Astrocyte (in vitro differentiated cells and primary cell): ENCODE measurements at regions not wholly inside any gene's neighbourhood (a gene's known extent, or its start where the extent isn't known, plus 50 kb on each side); places are given as distances from the start of the nearest gene placed in this dataset.

Experiments used
- DNase-seq: peaks from one replicate; pipeline ENCODE4 v3.0.0-alpha.2; 2010; ENCODE audit warnings: low read depth
- FAIRE-seq: peaks from 2 replicates; lab custom pipeline; 2011; peaks lifted over from hg19 to GRCh38; lab: Jason Lieb, UNC
- H2AFZ ChIP-seq: 2 replicates; pipeline ENCODE4 v1.6.0; 2012; ENCODE audit warnings: low read depth, low read length, inconsistent platforms
- H3K27ac ChIP-seq: 2 replicates; pipeline ENCODE4 v1.5.1; 2011; ENCODE audit warnings: low read depth, low read length, inconsistent platforms
- H3K27me3 ChIP-seq: 2 replicates; pipeline ENCODE4 v1.6.0; 2011; ENCODE audit warnings: low read length, inconsistent platforms; ENCODE audit not compliant: insufficient read depth
- H3K36me3 ChIP-seq: 2 replicates; pipeline ENCODE4 v1.5.1; 2011; ENCODE audit warnings: low read length, inconsistent platforms; ENCODE audit not compliant: insufficient read depth
- H3K4me1 ChIP-seq: 2 replicates; pipeline ENCODE4 v1.5.1; 2011; ENCODE audit warnings: low read length, inconsistent platforms; ENCODE audit not compliant: insufficient read depth
- H3K4me2 ChIP-seq: 2 replicates; pipeline ENCODE4 v1.6.0; 2012; ENCODE audit warnings: low read length, inconsistent platforms
- H3K4me3 ChIP-seq: 2 replicates; pipeline ENCODE4 v1.5.1; 2011; ENCODE audit warnings: low read depth, mild to moderate bottlenecking, low read length, inconsistent platforms; ENCODE audit not compliant: insufficient read depth
- H3K79me2 ChIP-seq: 2 replicates; pipeline ENCODE4 v1.6.0; 2012; ENCODE audit warnings: mild to moderate bottlenecking, low read length, inconsistent platforms; ENCODE audit not compliant: insufficient read depth
- H3K9ac ChIP-seq: 2 replicates; pipeline ENCODE4 v1.6.0; 2012; ENCODE audit warnings: mild to moderate bottlenecking, low read length, inconsistent platforms
- H3K9me3 ChIP-seq: 2 replicates; pipeline ENCODE4 v1.5.1; 2012; ENCODE audit warnings: low read depth, mild to moderate bottlenecking, low read length, inconsistent platforms; ENCODE audit not compliant: insufficient read depth
- H4K20me1 ChIP-seq: 2 replicates; pipeline ENCODE4 v1.6.0; 2012; ENCODE audit warnings: low read length, inconsistent platforms; ENCODE audit not compliant: insufficient read depth
- H3K27ac Mint-ChIP-seq: one replicate; pipeline ENCODE4 v1.8.0; 2021; ENCODE audit warnings: mild to moderate bottlenecking, mixed read lengths; ENCODE audit not compliant: unreplicated experiment
- H3K27me3 Mint-ChIP-seq: one replicate; pipeline ENCODE4 v1.8.0; 2021; ENCODE audit warnings: low read depth, mixed read lengths; ENCODE audit not compliant: unreplicated experiment
- H3K36me3 Mint-ChIP-seq: one replicate; pipeline ENCODE4 v1.8.0; 2021; ENCODE audit warnings: low read depth, mixed read lengths; ENCODE audit not compliant: unreplicated experiment
- H3K4me1 Mint-ChIP-seq: one replicate; pipeline ENCODE4 v1.8.0; 2021; ENCODE audit warnings: low read depth, mixed read lengths; ENCODE audit not compliant: unreplicated experiment
- H3K4me3 Mint-ChIP-seq: one replicate; pipeline ENCODE4 v1.8.0; 2021; ENCODE audit warnings: mild to moderate bottlenecking, moderate library complexity, mixed read lengths; ENCODE audit not compliant: unreplicated experiment
- H3K9me3 Mint-ChIP-seq: one replicate; pipeline ENCODE4 v1.8.0; 2021; ENCODE audit warnings: mild to moderate bottlenecking, mixed read lengths; ENCODE audit not compliant: unreplicated experiment
- CTCF ChIP-seq: IDR thresholded peaks from 2 replicates; pipeline ENCODE4 v1.5.1; 2011; ENCODE audit warnings: low read depth, mild to moderate bottlenecking, inconsistent platforms, low read length, moderate library complexity; ENCODE audit not compliant: insufficient read depth
- EZH2 ChIP-seq: IDR thresholded peaks from 2 replicates; pipeline ENCODE4 v1.6.1; 2012; ENCODE audit warnings: mild to moderate bottlenecking, low read length, inconsistent platforms; ENCODE audit not compliant: insufficient read depth

GRCh38 chr3:102290241-102290640 is 144.6 kb upstream of the ZPLD1 start:
- Histone ChIP-seq H3K36me3 (no peaks in the 10 kb centered on the region), H4K20me1 (no peaks in the 10 kb centered on the region), H3K4me2 (no peak overlapping the region), H2AFZ (no peak overlapping the region), H3K4me3 (no peak overlapping the region), H3K79me2 (no peaks in the 10 kb centered on the region), H3K27me3 (no peaks in the 10 kb centered on the region), H3K27ac (no peak overlapping the region), H3K9me3 (no peaks in the 10 kb centered on the region), H3K9ac (no peak overlapping the region), H3K4me1 (no peaks in the 10 kb centered on the region)
- no peaks in the 10 kb centered on the region for H3K36me3 Mint-ChIP-seq
- FAIRE-seq, result no peak
- no peak for DNase-seq
- no peak overlapping the region for H3K27ac Mint-ChIP-seq
- H3K4me3 Mint-ChIP-seq, result no peak overlapping the region
- H3K9me3 Mint-ChIP-seq, result peaks cover 9% of the 10 kb centered on the region
- peaks cover 2% of the 10 kb centered on the region for H3K27me3 Mint-ChIP-seq
- TF ChIP-seq CTCF (no peak), EZH2 (no peak)
- no peaks in the 10 kb centered on the region for H3K4me1 Mint-ChIP-seq

- Mint-ChIP-seq H3K4me3 (no peak overlapping the region), H3K27me3 (peaks cover 2% of the 10 kb centered on the region), H3K27ac (no peak overlapping the region), H3K4me1 (peaks cover 6% of the 10 kb centered on the region), H3K9me3 (peaks cover 2% of the 10 kb centered on the region), H3K36me3 (no peaks in the 10 kb centered on the region)
- no peak overlapping the region for H3K4me2 ChIP-seq
- no peaks in the 10 kb centered on the region for H3K36me3 ChIP-seq
- FAIRE-seq (no peak), DNase-seq (no peak)
- H3K4me3 ChIP-seq, result no peak overlapping the region
- no peak overlapping the region for H3K9ac ChIP-seq
- H3K27me3 ChIP-seq, result no peaks in the 10 kb centered on the region
- H3K79me2 ChIP-seq, result no peaks in the 10 kb centered on the region
- no peak overlapping the region for H3K27ac ChIP-seq
- no peak for TF ChIP-seq CTCF
- TF ChIP-seq EZH2, result no peak
- no peaks in the 10 kb centered on the region for H3K9me3 ChIP-seq
- H4K20me1 ChIP-seq, result no peaks in the 10 kb centered on the region
- no peak overlapping the region for H2AFZ ChIP-seq
- H3K4me1 ChIP-seq, result no peaks in the 10 kb centered on the region
These were observed 139.1 kb upstream of the ZPLD1 start for GRCh38 chr3:102295756-102296155.

- TF ChIP-seq EZH2, result no peak
- no peak overlapping the region for H3K9ac ChIP-seq
- H3K4me3 ChIP-seq, result no peak overlapping the region
- no peaks in the 10 kb centered on the region for H3K4me1 ChIP-seq
- Mint-ChIP-seq H3K27ac (no peak overlapping the region), H3K4me3 (no peak overlapping the region), H3K4me1 (peaks cover 10% of the 10 kb centered on the region), H3K27me3 (no peaks in the 10 kb centered on the region), H3K9me3 (peaks cover 2% of the 10 kb centered on the region), H3K36me3 (no peaks in the 10 kb centered on the region)
- no peak overlapping the region for H3K4me2 ChIP-seq
- H3K79me2 ChIP-seq, result no peaks in the 10 kb centered on the region
- no peak overlapping the region for H3K27ac ChIP-seq
- DNase-seq, result no peak
- H2AFZ ChIP-seq, result no peak overlapping the region
- no peaks in the 10 kb centered on the region for H4K20me1 ChIP-seq
- no peak for FAIRE-seq
- no peaks in the 10 kb centered on the region for H3K9me3 ChIP-seq
- H3K36me3 ChIP-seq, result no peaks in the 10 kb centered on the region
- no peaks in the 10 kb centered on the region for H3K27me3 ChIP-seq
These were observed 137.7 kb upstream of the ZPLD1 start for GRCh38 chr3:102297072-102297658.
